Trophoblast cell (in vitro differentiated cells and primary cell): ENCODE measurements at regions not wholly inside any gene's neighbourhood (a gene's known extent, or its start where the extent isn't known, plus 50 kb on each side); places are given as distances from the start of the nearest gene placed in this dataset.

Source experiments
- DNase-seq, 2 donors: peaks; one replicate each; pipeline ENCODE4 v3.0.0-alpha.2; 2016
- H2AFZ ChIP-seq: 2 replicates; pipeline ENCODE4 v1.6.1; 2013; ENCODE audit warnings: low read length, moderate library complexity, mild to moderate bottlenecking; ENCODE audit not compliant: insufficient read depth, poor library complexity
- H2AK5ac ChIP-seq: 2 replicates; pipeline ENCODE4 v1.6.1; 2013; ENCODE audit warnings: mild to moderate bottlenecking, low read length
- H2BK120ac ChIP-seq: 2 replicates; pipeline ENCODE4 v1.6.1; 2013; ENCODE audit warnings: low read length, mild to moderate bottlenecking, moderate library complexity; ENCODE audit not compliant: insufficient read depth, poor library complexity
- H2BK12ac ChIP-seq: 2 replicates; pipeline ENCODE4 v1.6.1; 2013; ENCODE audit warnings: mild to moderate bottlenecking, low read length, moderate library complexity
- H2BK5ac ChIP-seq: 2 replicates; pipeline ENCODE4 v1.6.1; 2013; ENCODE audit warnings: low read length, low read depth, moderate library complexity, mild to moderate bottlenecking; ENCODE audit not compliant: poor library complexity
- H3K14ac ChIP-seq: 2 replicates; pipeline ENCODE4 v1.6.1; 2013; ENCODE audit warnings: mild to moderate bottlenecking, low read length
- H3K18ac ChIP-seq: 2 replicates; pipeline ENCODE4 v1.6.1; 2013; ENCODE audit warnings: mild to moderate bottlenecking, low read length
- H3K23ac ChIP-seq: 2 replicates; pipeline ENCODE4 v1.6.1; 2013; ENCODE audit warnings: low read length
- H3K27ac ChIP-seq: 2 replicates; pipeline ENCODE4 v1.5.1; 2013; ENCODE audit warnings: low read depth, mild to moderate bottlenecking, inconsistent platforms, low read length, moderate library complexity
- H3K27me3 ChIP-seq: 2 replicates; pipeline ENCODE4 v1.6.1; 2013; ENCODE audit warnings: inconsistent platforms, mild to moderate bottlenecking, low read length, moderate library complexity; ENCODE audit not compliant: insufficient read depth
- H3K36me3 ChIP-seq, 2 experiments: 1 replicate in 1 of 2; 2 replicates in 1 of 2; pipeline ENCODE4 v1.6.1; 2013; ENCODE audit warnings: low read length in 2 of 2, mild to moderate bottlenecking in 2 of 2, moderate library complexity in 1 of 2; ENCODE audit not compliant: insufficient read depth in 2 of 2, control insufficient read depth in 1 of 2
- H3K4ac ChIP-seq: 2 replicates; pipeline ENCODE4 v1.6.1; 2013; ENCODE audit warnings: low read depth, mild to moderate bottlenecking, low read length, moderate library complexity
- H3K4me1 ChIP-seq, 2 experiments: 1 replicate in 1 of 2; 2 replicates in 1 of 2; pipeline ENCODE4 v1.6.1; 2013; ENCODE audit warnings: low read length in 2 of 2, mild to moderate bottlenecking in 2 of 2, moderate library complexity in 1 of 2; ENCODE audit not compliant: insufficient read depth in 2 of 2, control insufficient read depth in 1 of 2
- H3K4me2 ChIP-seq: 2 replicates; pipeline ENCODE4 v1.6.1; 2013; ENCODE audit warnings: inconsistent platforms, mild to moderate bottlenecking, low read length, moderate library complexity
- H3K4me3 ChIP-seq: 2 replicates; pipeline ENCODE4 v1.5.1; 2013; ENCODE audit warnings: mild to moderate bottlenecking, low read depth, low read length, inconsistent platforms
- H3K79me1 ChIP-seq: one replicate; pipeline ENCODE4 v1.6.1; 2013; ENCODE audit warnings: low read length
- H3K79me2 ChIP-seq: 2 replicates; pipeline ENCODE4 v1.6.1; 2013; ENCODE audit warnings: low read length, mild to moderate bottlenecking; ENCODE audit not compliant: control insufficient read depth, insufficient read depth, poor library complexity
- H3K9ac ChIP-seq: 2 replicates; pipeline ENCODE4 v1.6.1; 2013; ENCODE audit warnings: mild to moderate bottlenecking, low read length
- H3K9me3 ChIP-seq: 2 replicates; pipeline ENCODE4 v1.6.1; 2013; ENCODE audit warnings: low read depth, mild to moderate bottlenecking, control low read depth, inconsistent platforms, low read length; ENCODE audit not compliant: insufficient read depth
- H4K12ac ChIP-seq: 2 replicates; pipeline ENCODE4 v1.6.1; 2013; ENCODE audit warnings: low read depth, mild to moderate bottlenecking, low read length, moderate library complexity
- H4K8ac ChIP-seq: 2 replicates; pipeline ENCODE4 v1.6.1; 2013; ENCODE audit warnings: low read depth, mild to moderate bottlenecking, low read length, moderate library complexity
- H4K91ac ChIP-seq: one replicate; pipeline ENCODE4 v1.6.1; 2013; ENCODE audit warnings: low read depth, mild to moderate bottlenecking, low read length, moderate library complexity
- WGBS: extraction: QIAGEN DNeasy Blood & Tissue Kit; methylation state at CpG from one replicate; pipeline ENCODE4 v1.1.7; 2013; ENCODE audit warnings: missing lambda C conversion rate; ENCODE audit not compliant: insufficient read length, insufficient coverage; ENCODE audit errors: extremely low coverage; 5-methylcytosine and 5-hydroxymethylcytosine counted together

GRCh38 chr5:34544403-34544802 lies 111.7 kb upstream of the RAI14 start:
- no CpG with 5 or more reads among the region's 1 CpG for WGBS
- Histone ChIP-seq H4K8ac (peak overlapping the region; percentile 31), H3K4me2 (no peak overlapping the region), H4K91ac (peak overlapping the region; percentile 79), H3K23ac (no peak overlapping the region), H3K18ac (no peak overlapping the region), H3K4ac (no peak overlapping the region), H2AFZ (no peak overlapping the region), H4K12ac (no peak overlapping the region), H3K27me3 (no peaks in the 10 kb centered on the region), H2BK120ac (peak overlapping the region; percentile 76), H3K36me3 (no peaks in the 10 kb centered on the region), H2BK5ac (peak overlapping the region; percentile 53), H3K27ac (peak overlapping the region; percentile 80), H3K9me3 (no peaks in the 10 kb centered on the region), H3K9ac (no peak overlapping the region), H3K4me1 (peaks cover 2 to 5% of the 10 kb centered on the region in 2 experiments), H3K14ac (peak overlapping the region; percentile 24), H3K4me3 (no peak overlapping the region), H2AK5ac (no peak overlapping the region), H2BK12ac (peak overlapping the region; percentile 78), H3K79me1 (peaks cover 24% of the 10 kb centered on the region), H3K79me2 (no peaks in the 10 kb centered on the region)
- no peak for DNase-seq

- Histone ChIP-seq H4K91ac (peak overlapping the region; percentile 83), H2BK12ac (no peak overlapping the region)
- no CpG with 5 or more reads among the region's 3 CpGs for WGBS
Observed at GRCh38 chr5:34545164-34545563, 111.0 kb upstream of the RAI14 start.

DNA sequence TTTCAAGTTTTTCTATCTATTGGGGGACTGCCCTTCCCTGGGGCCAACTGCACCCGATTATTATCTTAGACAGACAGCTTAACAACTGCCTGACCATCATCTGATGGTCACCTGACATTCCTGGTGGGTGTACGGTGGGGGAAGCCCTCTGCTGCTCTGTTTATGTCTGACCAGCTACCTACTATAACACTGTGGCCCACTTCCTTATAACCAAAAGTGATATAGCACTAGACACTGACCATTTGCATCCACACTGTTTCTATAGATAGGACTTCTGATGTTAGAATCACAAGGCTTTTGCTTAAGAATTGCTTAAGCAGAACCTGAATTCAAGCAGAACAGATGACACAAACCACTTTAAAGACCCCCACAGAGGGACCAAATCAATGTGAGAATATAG lies 110.5 kb upstream of the RAI14 start:
- H3K18ac ChIP-seq = no peak overlapping the region
- H3K4me2 ChIP-seq = no peak overlapping the region
- no peaks in the 10 kb centered on the region for H3K79me2 ChIP-seq
- peaks cover 2 to 5% of the 10 kb centered on the region in 2 experiments for H3K4me1 ChIP-seq
- peak overlapping the region; percentile 69 for H3K27ac ChIP-seq
- DNase-seq = no peak
- H3K4ac ChIP-seq = no peak overlapping the region
- peak overlapping the region; percentile 68 for H4K91ac ChIP-seq
- peak overlapping the region; percentile 81 for H2BK120ac ChIP-seq
- H2BK5ac ChIP-seq = peak overlapping the region; percentile 60
- peak overlapping the region; percentile 58 for H2BK12ac ChIP-seq
- peak overlapping the region; percentile 23 for H4K12ac ChIP-seq
- H2AK5ac ChIP-seq = no peak overlapping the region
- no peaks in the 10 kb centered on the region for H3K9me3 ChIP-seq
- no peak overlapping the region for H3K4me3 ChIP-seq
- no peak overlapping the region for H3K23ac ChIP-seq
- H2AFZ ChIP-seq = no peak overlapping the region
- no peak overlapping the region for H4K8ac ChIP-seq
- H3K36me3 ChIP-seq = no peaks in the 10 kb centered on the region
- no CpG with 5 or more reads among the region's 2 CpGs for WGBS
- H3K79me1 ChIP-seq = peaks cover 24% of the 10 kb centered on the region
- no peak overlapping the region for H3K9ac ChIP-seq
- H3K27me3 ChIP-seq = no peaks in the 10 kb centered on the region
- H3K14ac ChIP-seq = peak overlapping the region; percentile 46

More at GRCh38 chr5:34545164-34545563, 111.0 kb upstream of the RAI14 start:
- Histone ChIP-seq H3K9me3 (no peaks in the 10 kb centered on the region), H3K27ac (peak overlapping the region; percentile 80), H3K4ac (no peak overlapping the region), H2AK5ac (no peak overlapping the region), H4K8ac (no peak overlapping the region), H4K12ac (no peak overlapping the region), H3K79me2 (no peaks in the 10 kb centered on the region), H3K14ac (no peak overlapping the region), H3K4me3 (no peak overlapping the region), H3K4me1 (peaks cover 2 to 5% of the 10 kb centered on the region in 2 experiments), H3K23ac (no peak overlapping the region), H2BK120ac (peak overlapping the region; percentile 76), H3K79me1 (peaks cover 24% of the 10 kb centered on the region), H3K4me2 (no peak overlapping the region), H2AFZ (no peak overlapping the region), H3K36me3 (no peaks in the 10 kb centered on the region), H3K18ac (no peak overlapping the region), H3K27me3 (no peaks in the 10 kb centered on the region), H2BK5ac (no peak overlapping the region), H3K9ac (no peak overlapping the region)
- DNase-seq = no peak

DNA sequence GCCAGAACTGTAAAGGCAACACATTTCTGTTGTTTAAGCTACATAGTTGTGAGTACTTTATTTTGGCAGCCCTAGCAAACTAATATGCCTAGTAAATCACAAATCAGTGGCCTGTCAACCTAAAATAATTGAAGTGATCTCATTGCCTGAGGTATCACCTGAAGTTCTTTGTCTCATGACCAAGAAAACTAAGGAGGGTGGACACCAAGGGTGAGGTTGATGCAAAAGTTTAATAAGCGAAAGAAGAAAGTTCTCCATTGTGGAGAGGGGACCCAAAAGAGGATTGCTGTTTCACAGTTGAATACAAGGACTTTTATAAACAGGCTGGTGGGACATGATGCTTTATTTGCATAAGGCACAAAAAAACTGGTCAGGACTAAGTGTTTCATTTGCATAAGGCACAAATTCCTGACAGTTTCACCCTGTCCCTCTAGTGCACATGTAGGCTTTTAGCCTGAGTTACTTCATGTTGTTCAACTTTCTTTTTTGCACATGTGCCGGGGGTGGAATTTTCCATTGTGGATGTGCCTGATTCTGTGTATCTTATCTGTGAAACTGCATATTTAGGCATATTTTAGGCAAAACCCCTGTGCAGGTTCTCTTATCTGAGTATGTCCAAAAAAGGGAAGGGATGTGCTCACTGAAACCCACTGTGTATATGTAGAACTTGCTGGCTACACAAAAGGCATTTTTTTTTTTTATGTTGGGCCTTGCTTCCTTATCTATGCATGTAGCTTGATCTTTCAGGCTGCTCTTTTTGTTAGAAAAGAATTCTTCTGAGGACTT lies 108.6 kb upstream of the RAI14 start:
- H2AFZ ChIP-seq = no peak overlapping the region
- no peak overlapping the region for H3K14ac ChIP-seq
- H4K8ac ChIP-seq = no peak overlapping the region
- no peak overlapping the region for H2BK12ac ChIP-seq
- H3K4me2 ChIP-seq = no peak overlapping the region
- H3K9me3 ChIP-seq = no peaks in the 10 kb centered on the region
- no peak overlapping the region for H3K4ac ChIP-seq
- H3K23ac ChIP-seq = no peak overlapping the region
- H3K4me1 ChIP-seq = peaks cover 2 to 5% of the 10 kb centered on the region in 2 experiments
- H3K79me2 ChIP-seq = no peaks in the 10 kb centered on the region
- H3K27me3 ChIP-seq = no peaks in the 10 kb centered on the region
- WGBS = no CpG with 5 or more reads among the region's 2 CpGs
- no peak overlapping the region for H4K91ac ChIP-seq
- H2BK5ac ChIP-seq = peak overlapping the region; percentile 38
- peak overlapping the region; percentile 4 for H2BK120ac ChIP-seq
- H2AK5ac ChIP-seq = no peak overlapping the region
- H3K79me1 ChIP-seq = peaks cover 22% of the 10 kb centered on the region
- H3K18ac ChIP-seq = no peak overlapping the region
- H4K12ac ChIP-seq = no peak overlapping the region
- peak in 1 of 2 donors; percentile 21 for DNase-seq
- H3K9ac ChIP-seq = no peak overlapping the region
- no peaks in the 10 kb centered on the region for H3K36me3 ChIP-seq
- no peak overlapping the region for H3K27ac ChIP-seq
- no peak overlapping the region for H3K4me3 ChIP-seq
